GM20000 (cell line): ENCODE measurements at regions not wholly inside any gene's neighbourhood (a gene's known extent, or its start where the extent isn't known, plus 50 kb on each side); places are given as distances from the start of the nearest gene placed in this dataset.

Experiments used
- DNase-seq: peaks from one replicate; pipeline ENCODE4 v3.0.0; 2012; ENCODE audit warnings: low spot score
- CTCF ChIP-seq: IDR thresholded peaks from 2 replicates; pipeline ENCODE4 v1.5.1; 2012; ENCODE audit warnings: mild to moderate bottlenecking, control low read depth; ENCODE audit errors: extremely low read depth, missing control alignments

GRCh38 chr9:1775230-1775629 lies 239.9 kb upstream of the SMARCA2 start:
- TF ChIP-seq CTCF, result no peak
- no peak for DNase-seq

- TF ChIP-seq CTCF, result no peak
- DNase-seq, result no peak
Observed at GRCh38 chr9:1776668-1777067, 238.5 kb upstream of the SMARCA2 start.

GRCh38 chr9:1791191-1791590 lies 224.0 kb upstream of the SMARCA2 start:
- no peak for TF ChIP-seq CTCF
- no peak for DNase-seq

GRCh38 chr9:1794547-1795270 lies 220.4 kb upstream of the SMARCA2 start:
- DNase-seq, result no peak
- TF ChIP-seq CTCF, result no peak

GRCh38 chr9:1804128-1804865 lies 210.8 kb upstream of the SMARCA2 start:
- no peak for DNase-seq
- no peak for TF ChIP-seq CTCF

- TF ChIP-seq CTCF, result no peak
- no peak for DNase-seq
Observed at GRCh38 chr9:1829719-1830118, 185.4 kb upstream of the SMARCA2 start.

GRCh38 chr9:1832960-1833359 lies 182.2 kb upstream of the SMARCA2 start:
- DNase-seq, result no peak
- TF ChIP-seq CTCF, result no peak
